OCI-M2 (cell line): ENCODE measurements at regions not wholly inside any gene's neighbourhood (a gene's known extent, or its start where the extent isn't known, plus 50 kb on each side); places are given as distances from the start of the nearest gene placed in this dataset.
"Not testable (repeated sequence)": the region's sequence is repeated elsewhere in the genome, so short reads cannot be mapped to it uniquely, and the experiment has no call there.

Experiments
- DNase-seq: peaks from one replicate; lab custom pipeline; 2025; ENCODE audit not compliant: unreplicated experiment; lab: John Stamatoyannopoulos, UW

DNA sequence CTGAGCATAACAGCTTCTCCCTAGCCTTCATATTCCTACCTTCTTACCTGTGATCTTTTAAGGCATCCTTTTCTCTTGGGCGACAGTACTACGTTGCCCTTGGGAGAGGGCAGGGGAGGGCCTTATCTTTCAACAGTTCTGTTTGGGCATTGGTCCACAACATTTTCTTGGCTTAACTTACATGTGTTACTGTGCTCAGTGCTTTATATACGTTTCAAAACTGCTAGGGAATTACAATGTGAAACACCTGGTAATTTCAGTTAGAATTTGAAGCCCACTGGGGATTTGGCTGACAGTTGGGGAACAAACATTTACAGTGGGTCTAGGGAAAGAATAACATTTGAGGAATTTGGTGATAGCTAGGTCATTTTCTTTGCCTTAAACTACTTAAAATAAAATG lies 667.1 kb downstream of the PRIM2 start:
- not testable (repeated sequence) for DNase-seq

DNA sequence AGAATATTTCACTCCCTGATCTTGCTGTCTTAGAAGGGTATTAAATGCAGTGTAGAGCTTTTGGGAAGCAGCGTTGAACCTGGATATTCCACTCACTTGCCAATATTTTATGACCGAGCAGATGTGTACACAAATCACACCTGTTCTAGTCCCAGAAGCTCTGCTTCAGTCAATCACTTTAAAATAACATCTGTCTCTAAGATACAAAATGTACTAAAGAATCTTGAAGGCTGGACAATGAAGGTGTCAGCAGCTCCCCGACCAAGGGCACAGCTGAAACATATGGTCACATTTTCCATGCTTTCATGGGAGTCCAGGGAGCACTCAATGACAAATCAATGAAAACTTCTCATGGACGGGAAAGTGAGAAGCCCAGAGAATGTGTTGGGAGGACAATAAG lies 668.3 kb downstream of the PRIM2 start:
- not testable (repeated sequence) for DNase-seq

DNA sequence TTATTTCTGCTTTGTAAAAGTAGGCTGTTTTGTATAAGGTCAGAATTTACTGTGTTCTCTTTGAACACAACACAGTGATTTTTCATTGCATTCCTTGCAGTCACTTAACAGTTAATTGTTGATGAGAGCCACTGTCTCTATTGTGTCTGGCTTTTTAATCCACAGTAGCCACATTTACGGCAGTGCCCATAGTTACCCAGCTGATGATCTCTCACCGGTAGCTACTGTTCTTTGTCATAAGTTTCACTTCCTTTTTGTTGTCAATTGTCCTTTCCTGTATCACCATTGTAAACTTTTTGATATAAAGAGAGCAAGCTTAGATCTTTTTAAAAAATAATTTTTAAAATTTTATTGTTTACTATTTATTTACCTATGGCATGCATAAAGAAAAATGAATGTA lies 669.2 kb downstream of the PRIM2 start:
- DNase-seq, result not testable (repeated sequence)

DNA sequence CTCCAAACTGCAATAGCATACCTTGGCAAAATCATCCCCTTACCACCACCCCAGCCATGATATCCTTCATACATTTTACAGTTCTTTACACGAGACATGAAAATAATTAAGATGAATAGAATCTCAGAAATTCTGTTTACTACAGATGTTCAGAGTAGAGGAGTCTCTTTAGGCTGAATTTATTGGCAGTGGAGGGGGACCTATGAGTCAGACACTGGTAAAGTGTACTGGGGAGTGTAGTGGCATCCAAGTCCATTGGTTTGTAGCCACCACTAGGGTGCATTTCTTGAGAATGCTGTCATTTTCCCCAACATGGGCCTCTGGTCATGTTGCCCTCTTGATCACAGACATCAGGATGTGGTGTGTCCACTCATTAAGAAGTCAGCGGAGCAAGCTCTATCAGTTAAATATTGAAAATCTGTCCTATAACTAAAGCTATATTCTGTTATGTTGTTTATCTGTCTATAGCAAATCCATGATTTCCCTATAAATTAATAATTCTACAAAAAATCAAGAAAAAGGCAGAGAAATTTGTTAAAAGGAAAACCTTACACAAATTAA lies 672.2 kb downstream of the PRIM2 start:
- DNase-seq, result not testable (repeated sequence)

DNA sequence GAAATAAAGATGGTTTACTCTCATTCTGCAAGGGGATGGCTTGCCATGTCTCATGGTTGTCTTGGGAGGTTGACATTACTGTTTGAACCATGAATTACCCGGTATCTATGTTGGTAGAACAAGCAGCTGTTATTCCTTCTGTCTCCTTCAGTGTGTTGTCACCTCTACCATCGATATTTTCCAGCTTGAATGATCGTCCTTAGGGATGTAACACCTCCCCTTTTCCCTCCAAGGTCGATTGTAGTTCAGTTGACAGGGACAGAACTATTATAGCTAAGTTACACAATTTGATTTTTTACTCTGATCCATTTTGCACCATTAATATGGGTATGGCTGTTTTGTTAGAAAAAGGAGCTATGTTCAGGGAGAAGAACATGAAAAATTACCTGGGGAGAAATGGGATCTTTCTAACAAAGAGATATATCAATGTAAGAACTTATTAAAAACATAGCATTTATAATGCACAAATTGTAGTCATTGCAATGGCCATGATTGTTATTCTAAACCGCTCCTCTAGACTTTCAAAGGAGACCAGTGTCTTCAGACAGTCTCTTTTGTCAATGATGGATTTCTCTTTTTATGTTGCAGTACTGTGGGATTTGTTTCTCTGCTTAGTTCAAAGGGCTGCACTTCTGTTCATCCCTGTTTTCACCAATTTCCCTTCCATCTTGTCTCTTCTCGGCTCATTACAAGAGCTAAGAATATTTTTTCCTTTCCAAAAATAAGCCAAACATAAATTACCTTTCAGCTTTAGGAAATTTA lies 681.6 kb downstream of the PRIM2 start:
- DNase-seq, result not testable (repeated sequence)

DNA sequence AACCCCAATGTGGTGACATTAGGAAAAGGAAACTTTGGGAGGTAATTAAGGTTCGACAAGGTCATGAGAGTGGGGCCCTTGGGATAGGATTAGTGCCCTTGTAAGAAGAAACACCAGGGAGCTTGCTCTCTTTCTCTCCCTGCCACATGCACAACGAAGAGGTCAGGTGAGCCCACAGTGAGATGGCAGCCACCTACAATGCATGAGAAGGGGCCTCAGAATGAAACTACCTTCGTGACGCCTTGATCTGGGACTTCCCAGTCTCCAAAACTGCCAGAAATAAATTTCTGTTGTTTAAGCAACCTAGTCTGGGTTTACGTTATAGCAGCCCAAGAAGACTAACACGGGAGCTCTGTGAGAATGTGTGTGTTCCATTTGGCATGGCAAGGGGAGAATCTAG lies 682.8 kb downstream of the PRIM2 start:
- not testable (repeated sequence) for DNase-seq

DNA sequence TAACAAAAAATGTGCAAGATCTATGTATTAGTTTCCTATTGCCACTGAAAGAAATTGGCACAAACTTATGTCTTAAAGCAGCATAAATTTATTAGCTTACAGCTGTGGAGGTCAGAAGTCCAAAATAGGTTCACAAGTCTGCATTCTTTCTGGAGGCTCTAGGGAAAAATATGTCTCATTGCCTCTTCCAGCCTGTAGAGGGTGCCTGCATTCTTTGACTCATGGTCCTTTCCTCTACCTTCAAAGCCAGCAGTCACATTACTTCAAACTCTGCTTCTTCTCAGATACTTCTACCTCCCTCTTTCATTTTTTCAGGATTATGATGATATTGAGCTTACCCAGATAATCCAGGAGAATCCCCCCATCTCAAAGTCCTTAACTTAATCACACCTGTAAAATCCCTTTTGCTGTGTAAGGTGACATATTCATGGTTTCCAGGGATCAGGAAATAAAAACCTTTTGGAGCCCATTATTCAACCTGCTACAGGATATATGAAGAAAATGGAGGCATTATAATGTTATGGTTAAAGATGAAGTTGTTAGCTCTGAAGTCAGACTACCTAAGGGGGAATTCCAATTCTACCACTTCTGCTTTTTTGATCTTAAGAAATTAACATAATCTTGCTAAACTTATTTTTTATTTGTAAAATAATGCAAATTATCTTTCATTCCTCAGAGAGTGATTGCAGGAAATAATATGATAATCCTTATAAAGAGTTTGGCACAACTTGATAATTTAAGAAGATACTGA lies 686.2 kb downstream of the PRIM2 start:
- DNase-seq, result not testable (repeated sequence)

DNA sequence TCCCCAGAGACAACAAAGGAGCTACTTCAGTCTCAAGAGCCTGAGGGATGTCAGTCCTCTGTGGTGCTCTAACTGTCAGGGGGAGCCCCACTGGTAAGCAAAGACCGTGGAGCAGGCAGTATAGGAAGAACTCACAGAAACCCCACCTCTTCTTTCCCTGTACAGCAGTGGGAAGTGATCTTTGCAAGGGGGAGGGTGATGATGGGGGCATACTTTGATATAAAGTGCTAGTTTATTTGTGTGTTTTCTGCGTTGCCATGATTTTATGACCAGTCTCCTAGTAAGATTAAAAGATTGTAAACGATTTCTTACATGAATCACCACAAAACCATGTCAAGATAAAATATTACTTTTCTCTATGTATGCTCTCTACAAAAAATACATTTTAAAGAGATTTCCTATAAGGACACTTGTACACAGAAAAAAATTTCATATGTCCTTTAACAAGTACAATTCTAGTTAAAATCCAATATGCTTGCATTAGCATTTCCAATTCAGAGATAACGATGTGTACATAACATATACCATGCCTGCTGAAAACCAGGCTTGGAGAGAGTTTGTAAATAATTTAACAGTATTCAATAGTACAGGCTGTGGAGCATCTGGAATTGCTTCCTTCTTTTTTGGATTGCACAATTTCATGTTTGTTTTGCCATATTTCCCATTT lies 690.0 kb downstream of the PRIM2 start:
- not testable (repeated sequence) for DNase-seq

DNA sequence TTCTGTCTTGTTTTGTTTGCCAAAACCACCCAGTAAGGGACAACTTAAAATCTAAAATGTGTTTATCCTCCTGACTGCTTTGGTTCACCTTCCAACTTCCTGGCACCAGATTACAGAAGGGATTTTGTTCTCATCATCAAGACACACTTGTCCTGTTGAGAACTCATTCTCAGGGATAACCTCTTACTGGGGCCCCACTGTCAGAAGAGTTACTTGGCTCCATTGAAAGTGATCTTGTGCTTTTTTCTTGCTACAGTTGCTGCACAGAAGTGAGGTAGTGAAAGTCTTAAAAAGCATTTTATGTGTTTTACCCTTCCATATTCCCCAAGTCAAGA lies 690.5 kb downstream of the PRIM2 start:
- not testable (repeated sequence) for DNase-seq

DNA sequence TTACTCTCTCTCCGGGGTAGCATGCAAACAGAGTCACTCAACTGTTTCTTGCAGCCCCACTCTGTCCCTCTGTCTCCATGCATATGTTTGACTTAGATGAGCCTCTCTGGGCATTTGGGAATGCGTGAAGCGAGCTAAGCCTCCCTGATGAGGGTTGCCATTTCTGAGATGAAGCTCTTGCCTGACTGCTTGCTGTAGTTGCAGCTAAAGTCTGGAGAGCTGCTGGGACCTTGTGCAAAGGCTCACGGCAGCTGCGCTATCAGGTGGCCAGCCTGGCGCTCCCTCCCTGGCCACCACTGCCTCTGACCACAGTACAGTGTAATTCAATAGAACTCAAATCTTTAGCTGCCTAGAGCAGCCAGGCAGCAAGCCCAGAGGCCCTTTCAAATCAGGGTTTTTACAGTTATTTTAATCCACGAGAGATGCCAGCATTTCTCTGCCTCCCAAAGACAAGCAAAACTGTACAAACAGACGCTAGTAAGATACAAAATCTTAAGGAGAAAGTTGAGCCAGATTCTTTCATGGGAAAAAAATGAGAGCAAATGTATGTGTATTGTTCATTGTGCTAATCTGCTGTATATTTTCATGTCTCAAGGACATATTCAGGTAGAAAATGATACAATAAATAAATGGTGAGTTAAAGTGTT lies 694.6 kb downstream of the PRIM2 start:
- DNase-seq, result not testable (repeated sequence)

DNA sequence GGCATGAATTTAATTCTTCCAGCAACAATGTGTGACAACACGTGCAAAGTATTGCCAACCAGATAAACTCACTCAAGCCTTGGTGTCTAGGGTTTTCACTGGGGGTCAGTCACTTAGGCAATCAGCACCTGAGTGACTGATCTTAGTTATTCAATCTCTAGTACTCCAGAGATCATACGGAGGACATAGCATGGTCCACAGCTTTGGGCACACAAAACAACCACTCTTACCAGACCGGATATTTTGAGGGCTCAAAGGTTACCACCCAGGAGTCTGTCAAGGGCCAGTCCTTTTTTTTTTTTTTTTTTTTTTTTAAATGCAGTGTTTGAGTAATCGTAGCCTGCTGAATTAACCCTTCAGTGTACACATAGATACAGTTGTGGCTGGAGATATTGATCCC lies 699.2 kb downstream of the PRIM2 start:
- DNase-seq, result not testable (repeated sequence)

DNA sequence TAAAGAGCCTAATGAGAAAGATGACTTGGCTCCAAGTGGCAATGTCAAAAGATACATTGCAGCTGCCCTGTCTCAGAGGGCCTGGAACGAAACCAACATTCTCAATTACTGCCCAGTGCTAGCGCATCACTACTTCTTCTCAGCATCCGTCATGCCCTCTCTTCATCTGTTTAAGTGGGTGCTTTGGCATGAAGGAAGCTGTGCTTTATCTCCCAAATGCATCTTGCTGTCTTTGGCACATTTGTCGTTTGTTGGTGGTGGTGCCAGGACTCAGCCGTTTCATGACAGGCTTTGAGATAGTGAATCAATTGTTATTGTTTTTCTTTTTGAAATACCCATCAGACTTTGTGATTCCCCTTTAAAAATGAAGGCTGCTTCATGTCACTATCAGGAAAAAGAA lies 710.8 kb downstream of the PRIM2 start:
- DNase-seq, result not testable (repeated sequence)

DNA sequence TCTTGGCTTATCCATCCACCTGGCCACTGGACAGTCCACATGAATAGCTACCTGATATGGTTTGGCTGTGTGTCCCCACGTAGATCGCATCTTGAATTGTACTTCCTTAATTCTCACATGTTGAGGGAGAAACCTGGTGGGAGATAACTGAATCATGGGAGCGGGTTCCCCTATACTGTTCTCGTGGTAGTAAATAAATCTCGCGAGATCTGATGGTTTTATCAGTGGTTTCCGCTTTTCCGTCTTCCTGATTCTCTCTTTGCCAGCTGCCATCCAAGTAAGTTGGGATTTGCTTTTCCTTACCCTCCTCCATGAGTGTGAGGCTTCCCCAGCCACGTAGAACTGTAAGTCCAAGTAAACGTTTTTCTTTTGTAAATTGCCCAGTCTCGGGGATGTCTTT lies 720.8 kb downstream of the PRIM2 start:
- not testable (repeated sequence) for DNase-seq

DNA sequence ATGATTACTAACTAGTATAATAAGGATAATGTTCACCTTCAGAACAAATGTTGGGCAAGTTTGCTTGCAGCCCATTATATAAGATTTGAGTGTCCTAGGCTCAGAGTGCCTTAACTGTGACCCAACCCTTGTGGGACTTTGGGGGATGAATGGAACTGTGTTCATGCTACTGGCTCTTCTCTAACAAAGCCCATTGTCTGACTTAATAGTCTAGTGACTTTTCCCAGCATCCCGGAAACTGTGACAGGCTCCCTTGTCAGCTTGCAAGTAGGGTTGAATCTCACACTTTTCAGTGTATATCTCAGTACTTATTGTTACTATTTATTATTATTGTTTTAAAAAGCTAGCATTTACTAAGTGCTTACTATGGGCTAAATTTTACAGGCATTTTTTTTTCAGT lies 729.2 kb downstream of the PRIM2 start:
- not testable (repeated sequence) for DNase-seq

DNA sequence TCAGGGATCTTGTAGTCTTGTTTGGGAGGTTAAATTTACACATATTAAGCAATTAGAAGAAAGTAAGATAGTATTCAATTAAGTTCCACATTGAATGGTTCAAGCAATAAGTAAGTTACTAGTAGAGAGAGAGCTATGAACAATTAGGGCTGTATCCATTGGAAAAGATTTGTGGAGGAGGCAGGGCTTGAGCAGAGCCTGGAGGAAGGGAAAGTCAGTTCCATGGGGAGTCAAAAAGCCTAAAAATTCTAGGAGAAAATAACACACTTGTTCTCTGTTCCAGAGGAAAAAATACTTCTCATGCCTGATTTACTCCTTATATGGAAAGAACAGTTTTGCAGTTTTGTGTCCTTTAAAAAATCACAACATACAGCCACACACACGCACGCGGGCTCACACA lies 730.0 kb downstream of the PRIM2 start:
- not testable (repeated sequence) for DNase-seq

DNA sequence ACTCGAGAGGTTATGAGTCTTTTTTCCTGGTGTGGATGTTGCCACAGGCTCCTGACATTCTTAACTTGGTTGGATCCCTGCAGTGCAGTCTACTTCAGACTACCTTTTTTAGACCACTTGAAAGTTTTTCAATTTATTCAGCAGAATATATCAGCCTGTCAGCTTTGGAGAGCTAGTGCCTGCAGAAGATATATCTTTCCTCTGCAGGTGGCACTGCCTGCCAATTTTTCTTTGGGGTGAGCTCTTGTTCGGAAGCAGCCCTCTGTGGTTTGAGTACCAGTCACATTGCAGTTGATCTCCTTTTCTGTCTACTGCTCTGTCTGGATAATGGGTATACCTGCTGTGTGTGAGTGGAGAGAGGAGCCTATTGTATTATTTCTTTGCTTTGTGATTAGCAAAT lies 730.4 kb downstream of the PRIM2 start:
- DNase-seq, result not testable (repeated sequence)

DNA sequence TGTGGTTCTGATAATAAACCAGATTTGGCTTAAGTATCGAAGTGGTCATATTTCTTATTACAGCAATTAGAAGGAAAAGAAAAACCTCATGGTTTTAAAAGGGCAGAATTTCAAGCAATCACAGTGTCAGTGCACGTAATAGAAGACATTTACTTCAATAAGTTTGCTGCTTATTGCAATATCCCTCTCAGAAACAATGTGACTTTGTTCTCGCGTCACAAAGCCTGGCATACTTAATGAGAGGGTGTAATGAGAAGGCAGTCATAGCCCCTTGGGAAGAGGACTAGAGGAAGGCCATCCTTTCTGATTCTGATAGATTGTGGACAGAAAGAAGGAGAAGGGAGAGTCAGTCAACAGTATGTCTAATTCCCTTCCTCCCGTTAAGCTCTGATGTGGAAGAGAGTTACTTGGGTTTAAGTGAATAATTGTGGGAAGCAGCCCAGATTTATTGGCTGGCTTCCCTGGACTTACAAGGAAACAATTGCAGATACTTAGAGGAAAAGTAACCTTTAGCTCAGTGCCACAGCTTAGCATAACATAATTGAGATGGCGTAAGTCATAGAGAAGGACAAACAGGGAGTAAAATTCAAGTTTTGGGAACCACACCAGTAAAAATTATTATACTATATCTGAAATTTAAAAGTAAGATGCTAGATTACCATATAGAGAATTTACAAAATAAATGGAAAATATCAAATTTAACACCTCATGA lies 738.2 kb downstream of the PRIM2 start:
- not testable (repeated sequence) for DNase-seq

DNA sequence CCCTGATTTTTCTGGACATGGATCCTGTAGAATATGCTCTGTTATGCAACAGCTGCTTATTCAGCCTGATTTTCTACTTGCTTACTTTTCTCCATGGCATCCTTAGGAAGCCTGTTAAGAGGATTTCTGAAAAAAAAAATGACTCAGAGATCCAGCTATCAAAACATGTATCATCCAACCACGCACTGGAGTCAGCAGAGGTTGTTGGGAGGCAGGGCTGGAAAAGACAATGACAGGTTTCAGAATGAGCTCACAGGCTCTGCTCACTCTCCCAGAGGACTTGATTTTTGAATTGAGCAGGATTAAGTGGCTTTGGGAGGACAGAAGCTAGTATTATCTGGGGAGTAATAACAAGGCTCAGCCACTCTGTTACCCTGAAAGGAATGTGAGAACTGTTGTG lies 742.3 kb downstream of the PRIM2 start:
- DNase-seq, result not testable (repeated sequence)

DNA sequence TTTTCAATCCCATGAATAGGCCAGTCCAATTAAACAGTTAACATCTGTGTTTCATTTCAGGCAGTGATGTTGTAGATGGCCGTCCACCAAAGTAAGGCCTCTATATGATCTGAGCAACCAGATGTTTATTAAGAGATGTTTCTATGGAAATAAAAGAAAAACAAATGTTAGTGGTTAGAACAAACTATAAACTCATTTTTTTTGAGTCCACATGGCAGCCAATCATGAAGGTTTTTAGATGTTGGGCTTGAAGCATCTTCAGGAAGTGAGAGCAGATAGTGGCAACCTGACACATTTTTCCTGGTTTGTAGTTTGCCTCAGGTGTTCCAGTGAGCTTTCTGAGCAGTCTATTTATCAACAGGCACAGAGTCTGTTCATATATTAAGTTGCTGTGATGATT lies 746.1 kb downstream of the PRIM2 start:
- not testable (repeated sequence) for DNase-seq

DNA sequence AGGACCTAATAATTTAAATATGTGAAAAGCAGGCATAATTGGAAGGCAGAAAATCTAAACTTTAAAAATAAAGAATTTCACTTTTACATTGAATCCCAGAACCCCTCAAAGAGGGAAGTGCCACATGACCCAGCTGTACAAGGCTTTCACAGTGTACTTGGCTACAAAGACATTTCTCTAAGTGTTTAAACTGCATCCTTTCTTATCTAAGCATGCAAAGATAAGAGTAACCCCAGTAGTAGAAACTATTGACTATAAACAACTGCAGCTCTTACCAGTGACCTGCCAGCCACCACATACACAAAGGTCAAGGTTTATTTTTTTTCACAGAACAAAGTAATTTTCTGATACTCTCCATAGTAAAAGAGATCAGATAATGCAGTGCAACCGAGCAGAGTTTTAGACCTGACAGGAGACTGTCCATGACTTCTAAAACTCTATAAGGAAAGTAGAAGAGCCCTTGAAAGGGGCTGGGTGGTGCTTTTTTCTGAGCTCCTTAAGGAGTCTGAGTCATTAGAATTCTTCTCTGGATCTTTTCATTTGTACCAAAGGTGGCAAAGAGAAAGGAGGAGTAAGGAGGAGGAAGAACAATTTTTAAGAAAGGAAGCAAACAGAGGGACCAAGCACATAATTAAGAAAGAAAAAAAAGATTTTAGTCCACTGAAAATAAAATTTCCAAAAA lies 750.6 kb downstream of the PRIM2 start:
- not testable (repeated sequence) for DNase-seq
